ENCODE measurements at regions not wholly inside any gene's neighbourhood (a gene's known extent, or its start where the extent isn't known, plus 50 kb on each side); places are given as distances from the start of the nearest gene placed in this dataset.

DNA sequence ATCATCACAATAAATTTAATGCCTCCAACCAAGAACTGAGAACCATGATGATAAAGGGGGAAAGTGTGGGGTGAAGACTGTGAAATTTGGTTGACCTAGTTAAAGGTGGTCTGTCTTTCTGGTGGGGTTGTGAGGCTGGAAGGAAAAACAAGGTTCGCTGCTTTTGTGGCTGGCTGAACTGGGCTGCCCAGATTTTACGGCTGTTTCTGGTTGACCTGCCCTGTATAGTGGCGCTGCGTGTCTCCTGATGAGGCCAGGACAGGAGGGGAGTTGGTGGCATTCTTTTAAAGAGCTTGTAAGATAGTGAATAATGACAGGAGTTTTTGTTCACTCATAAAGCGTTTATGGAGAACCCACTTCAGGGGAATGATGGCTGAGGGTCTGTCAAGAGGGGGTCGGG is 101.8 kb downstream of the CYP26A1 start:
- TF ChIP-seq POLR2A (IDR thresholded peaks at IDR 0.05): no peak
- TF ChIP-seq, protein P1, sequence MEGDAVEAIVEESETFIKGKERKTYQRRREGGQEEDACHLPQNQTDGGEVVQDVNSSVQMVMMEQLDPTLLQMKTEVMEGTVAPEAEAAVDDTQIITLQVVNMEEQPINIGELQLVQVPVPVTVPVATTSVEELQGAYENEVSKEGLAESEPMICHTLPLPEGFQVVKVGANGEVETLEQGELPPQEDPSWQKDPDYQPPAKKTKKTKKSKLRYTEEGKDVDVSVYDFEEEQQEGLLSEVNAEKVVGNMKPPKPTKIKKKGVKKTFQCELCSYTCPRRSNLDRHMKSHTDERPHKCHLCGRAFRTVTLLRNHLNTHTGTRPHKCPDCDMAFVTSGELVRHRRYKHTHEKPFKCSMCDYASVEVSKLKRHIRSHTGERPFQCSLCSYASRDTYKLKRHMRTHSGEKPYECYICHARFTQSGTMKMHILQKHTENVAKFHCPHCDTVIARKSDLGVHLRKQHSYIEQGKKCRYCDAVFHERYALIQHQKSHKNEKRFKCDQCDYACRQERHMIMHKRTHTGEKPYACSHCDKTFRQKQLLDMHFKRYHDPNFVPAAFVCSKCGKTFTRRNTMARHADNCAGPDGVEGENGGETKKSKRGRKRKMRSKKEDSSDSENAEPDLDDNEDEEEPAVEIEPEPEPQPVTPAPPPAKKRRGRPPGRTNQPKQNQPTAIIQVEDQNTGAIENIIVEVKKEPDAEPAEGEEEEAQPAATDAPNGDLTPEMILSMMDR (IDR thresholded peaks at IDR 0.05): no peak
